HepG2 (cell line): ENCODE measurements at regions not wholly inside any gene's neighbourhood (a gene's known extent, or its start where the extent isn't known, plus 50 kb on each side); places are given as distances from the start of the nearest gene placed in this dataset.

Experiments
- ATAC-seq: fragments of 200-7000 bp; cut with Tn5 transposase; 3 replicates; pipeline ENCODE4 v1.9.1; 2020; ENCODE audit warnings: mild to moderate bottlenecking, moderate library complexity
- BruUV-seq: library from RNA; stranded (reverse); fragments of 400-500 nt; replicated peaks from 2 replicates; lab custom pipeline; 2021; lab: Mats Ljungman, UMichigan
- CTCF ChIA-PET: fragments of 300-600 bp; formaldehyde crosslinking; extraction: SDS; loops from one replicate; lab custom pipeline; 2021; ENCODE audit warnings: low total read pairs, inconsistent platforms, low intra/inter-chr PET ratio; lab: Yijun Ruan, JAX
- POLR2A ChIA-PET: fragments of 350-600 bp; sonication (Branson Sonifier 250); formaldehyde crosslinking; loops from one replicate; lab custom pipeline; 2020; ENCODE audit warnings: antibody characterized with exemption, inconsistent platforms; lab: Yijun Ruan, JAX
- DNase-seq: peaks from one replicate; pipeline ENCODE4 v3.0.0-alpha.2; 2015; ENCODE audit warnings: low spot score
- FAIRE-seq: peaks from 3 replicates; lab custom pipeline; 2011; peaks lifted over from hg19 to GRCh38; lab: Jason Lieb, UNC
- H2AFZ ChIP-seq: one replicate; pipeline ENCODE4 v1.6.1; 2011; ENCODE audit warnings: low read length, inconsistent platforms
- H3K27ac ChIP-seq: fragments of 300-600 bp; 3 replicates; pipeline ENCODE4 v1.8.0; 2011; ENCODE audit warnings: mixed run types, mild to moderate bottlenecking, mixed read lengths, low read length, inconsistent platforms; ENCODE audit not compliant: insufficient read depth; ENCODE audit errors: extremely low read length
- H3K27me3 ChIP-seq, 2 experiments: fragments of 200-600 bp in 1 of 2; 2 replicates in 1 of 2; 3 replicates in 1 of 2; pipeline versions ENCODE4 v1.6.0 to v1.8.0; 2011; ENCODE audit warnings: low read length in 2 of 2, mild to moderate bottlenecking in 2 of 2, moderate library complexity in 2 of 2, inconsistent platforms in 1 of 2; ENCODE audit not compliant: insufficient read depth in 2 of 2, control insufficient read depth in 1 of 2
- H3K36me3 ChIP-seq, 2 experiments: fragments of 200-600 bp in 1 of 2; replicated peaks in 1 of 2; 2 replicates in 1 of 2; 3 replicates in 1 of 2; pipeline versions ENCODE4 v1.5.1 to v1.8.0; 2011; ENCODE audit warnings: low read length in 2 of 2, inconsistent platforms in 1 of 2; ENCODE audit not compliant: insufficient read depth in 2 of 2, control insufficient read depth in 1 of 2
- H3K4me1 ChIP-seq: 2 replicates; pipeline ENCODE4 v1.5.1; 2012; ENCODE audit warnings: low read length, inconsistent platforms; ENCODE audit not compliant: insufficient read depth
- H3K4me2 ChIP-seq: 2 replicates; pipeline ENCODE4 v1.6.0; 2011; ENCODE audit warnings: low read depth, low read length, inconsistent platforms
- H3K4me3 ChIP-seq, 3 experiments: fragments of 200-600 bp in 1 of 3; sonication (generic), shearing (Covaris generic) in 1 of 3; replicated peaks in 1 of 3; 2 replicates each; pipeline ENCODE4 v1.5.1; 2011 to 2016; ENCODE audit warnings: low read length in 3 of 3, inconsistent platforms in 2 of 3, low read depth in 2 of 3, mild to moderate bottlenecking in 2 of 3, control low read depth in 1 of 3, mixed read lengths in 1 of 3; ENCODE audit not compliant: insufficient read depth in 1 of 3
- H3K79me2 ChIP-seq: one replicate; pipeline ENCODE4 v1.6.1; 2011; ENCODE audit warnings: low read length, inconsistent platforms; ENCODE audit not compliant: insufficient read depth
- H3K9ac ChIP-seq: 2 replicates; pipeline ENCODE4 v1.6.0; 2011; ENCODE audit warnings: mild to moderate bottlenecking, low read depth, low read length, inconsistent platforms; ENCODE audit not compliant: insufficient read depth
- H3K9me3 ChIP-seq: 2 replicates; pipeline ENCODE4 v1.5.1; 2012; ENCODE audit warnings: mild to moderate bottlenecking, low read length
- H4K20me1 ChIP-seq: 2 replicates; pipeline ENCODE4 v1.6.0; 2011; ENCODE audit warnings: inconsistent platforms, mild to moderate bottlenecking, low read length, moderate library complexity; ENCODE audit not compliant: insufficient read depth
- MAFF ChIP-seq: IDR thresholded peaks from 2 replicates; pipeline ENCODE4 v1.6.1; 2011; ENCODE audit warnings: low read depth, low read length, improper control_type of control experiment
- MAFK ChIP-seq, 2 experiments: IDR thresholded peaks in 1 of 2; conservative IDR thresholded peaks in 1 of 2; 2 replicates each; pipeline ENCODE4 v1.6.1; 2011; ENCODE audit warnings: improper control_type of control experiment in 2 of 2, low read length in 2 of 2
- PRPF4 ChIP-seq: fragments of 200-400 bp; formaldehyde crosslinking; IDR thresholded peaks from 2 replicates; pipeline ENCODE4 v1.6.1; 2016; ENCODE audit warnings: low read length, low read depth; ENCODE audit not compliant: poor library complexity, severe bottlenecking
- ZBTB14 ChIP-seq: sonication (generic); formaldehyde crosslinking; IDR thresholded peaks from 2 replicates; pipeline ENCODE4 v1.4.0; 2020; ENCODE audit warnings: missing genetic modification reagents
- WGBS: methylation state at CpG from one replicate; pipeline ENCODE4 v1.1.6; 2017; ENCODE audit warnings: low lambda C conversion rate; 5-methylcytosine and 5-hydroxymethylcytosine counted together
- in situ Hi-C: cut with HindIII; loops from 2 replicates; pipeline ENCODE4 v1.10.0; 2017; ENCODE audit warnings: low pct_unique_long_range_greater_than_20kb; ENCODE audit not compliant: extremely low pct_ligation_motif_present
- intact Hi-C: fragments of 100-400 bp; cut with micrococcal nuclease; formaldehyde crosslinking; loops from one replicate; pipeline ENCODE4 v1.10.0; 2022; ENCODE audit not compliant: unreplicated experiment

- CTCF ChIA-PET, result no interaction called here
- no peak overlapping the region for H2AFZ ChIP-seq
- no peak for ATAC-seq
- intact Hi-C loops (no loop called here), in situ Hi-C loops (no loop called here)
- no peak for TF ChIP-seq ZBTB14 (CRISPR knock-in tag)
- no peaks in the 10 kb centered on the region for H3K27me3 ChIP-seq
- no peak overlapping the region for H3K9ac ChIP-seq
- no peaks in the 10 kb centered on the region for H3K79me2 ChIP-seq
- FAIRE-seq, result no peak
- H3K27ac ChIP-seq, result no peak overlapping the region
- no peak overlapping the region for H3K4me3 ChIP-seq
- H3K4me1 ChIP-seq, result no peaks in the 10 kb centered on the region
- no peaks in the 10 kb centered on the region for H3K36me3 ChIP-seq
- H3K9me3 ChIP-seq, result peaks cover 3% of the 10 kb centered on the region; the same call in 1 of the 2 replicates
- no TSS peak for BruUV-seq
- H3K4me2 ChIP-seq, result no peak overlapping the region
- no peak for DNase-seq
- H4K20me1 ChIP-seq, result no peaks in the 10 kb centered on the region
- POLR2A ChIA-PET, result no interaction called here
Measured at GRCh38 chr7:41333511-41333910, 369.4 kb downstream of the INHBA start.

DNA sequence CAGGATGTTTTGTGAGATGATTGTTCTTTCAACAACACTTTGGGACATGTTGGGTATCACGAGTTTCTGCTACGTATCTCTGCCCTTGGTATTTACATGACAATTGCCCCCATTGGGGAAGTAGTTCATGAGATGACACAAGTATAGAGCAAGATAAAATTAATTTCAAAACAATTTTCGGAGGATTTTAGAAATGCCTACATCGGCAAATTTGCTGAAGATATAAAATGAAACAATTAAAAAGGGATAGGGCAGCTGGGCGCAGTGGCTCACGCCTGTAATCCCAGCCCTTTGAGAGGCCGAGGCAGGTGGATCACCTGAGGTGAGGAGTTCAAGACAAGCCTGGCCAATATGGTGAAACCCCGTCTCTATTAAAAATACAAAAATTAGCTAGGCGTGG lies 371.7 kb downstream of the INHBA start:
- TF ChIP-seq PRPF4, result no peak
- TF ChIP-seq MAFF, result peak; percentile 75
- TF ChIP-seq MAFK (conservative IDR thresholded peaks at IDR 0.05 in 1 of 2, IDR thresholded peaks at IDR 0.05 in 1 of 2; ENCODE audit: low read length in 2 of 2), result peak; percentile 75 to 88
- in situ Hi-C loops, result no loop called here
- no peaks in the 10 kb centered on the region for H3K36me3 ChIP-seq
- H3K4me1 ChIP-seq, result no peaks in the 10 kb centered on the region
- DNase-seq (no peak), FAIRE-seq (no peak), ATAC-seq (no peak)
- H3K27me3 ChIP-seq, result no peaks in the 10 kb centered on the region
- ChIA-PET CTCF (no interaction called here), POLR2A (no interaction called here)
- no peaks in the 10 kb centered on the region for H3K79me2 ChIP-seq
- no TSS peak for BruUV-seq
- H2AFZ ChIP-seq, result no peak overlapping the region
- WGBS, result 47% methylated on average over 9 of the region's 9 CpGs
- H3K4me2 ChIP-seq, result no peak overlapping the region
- no peak overlapping the region for H3K27ac ChIP-seq
- H4K20me1 ChIP-seq, result no peaks in the 10 kb centered on the region
- intact Hi-C loops, result no loop called here
- no peak overlapping the region for H3K9ac ChIP-seq
- no peak overlapping the region for H3K4me3 ChIP-seq
- H3K9me3 ChIP-seq, result peaks cover 3% of the 10 kb centered on the region; the same call in 1 of the 2 replicates
